Hepatocyte (in vitro differentiated cells): ENCODE measurements at regions not wholly inside any gene's neighbourhood (a gene's known extent, or its start where the extent isn't known, plus 50 kb on each side); places are given as distances from the start of the nearest gene placed in this dataset.
"Not testable (repeated sequence)": the region's sequence is repeated elsewhere in the genome, so short reads cannot be mapped to it uniquely, and the experiment has no call there.

ENCODE experiments used
- DNase-seq: peaks from one replicate; pipeline ENCODE4 v3.0.0-alpha.2; 2016; ENCODE audit warnings: low spot score
- H2AFZ ChIP-seq: fragments of 200-600 bp; sonication (generic); 2 replicates; pipeline ENCODE4 v1.6.0; 2016; ENCODE audit warnings: antibody characterized with exemption, mild to moderate bottlenecking
- H3K27ac ChIP-seq: fragments of 200-600 bp; sonication (generic); 2 replicates; pipeline ENCODE4 v1.5.1; 2016; ENCODE audit warnings: mild to moderate bottlenecking
- H3K27me3 ChIP-seq: fragments of 200-600 bp; sonication (generic); 2 replicates; pipeline ENCODE4 v1.6.1; 2016
- H3K36me3 ChIP-seq: fragments of 200-600 bp; sonication (generic); replicated peaks from 2 replicates; pipeline ENCODE4 v1.5.1; 2016; ENCODE audit warnings: low read depth; ENCODE audit not compliant: insufficient read depth
- H3K4me1 ChIP-seq: fragments of 200-600 bp; sonication (generic); 2 replicates; pipeline ENCODE4 v1.5.1; 2016; ENCODE audit warnings: mild to moderate bottlenecking, moderate library complexity; ENCODE audit not compliant: insufficient read depth
- H3K4me2 ChIP-seq: fragments of 200-600 bp; sonication (generic); 2 replicates; pipeline ENCODE4 v1.6.0; 2016
- H3K4me3 ChIP-seq: fragments of 200-600 bp; sonication (generic); 2 replicates; pipeline ENCODE4 v1.5.1; 2016; ENCODE audit warnings: mild to moderate bottlenecking
- H3K79me2 ChIP-seq: fragments of 200-600 bp; sonication (generic); 2 replicates; pipeline ENCODE4 v1.6.0; 2017; ENCODE audit warnings: mild to moderate bottlenecking
- H3K9me2 ChIP-seq: fragments of 200-600 bp; sonication (generic); replicated peaks from 2 replicates; pipeline ENCODE4 v1.6.0; 2017; ENCODE audit warnings: mild to moderate bottlenecking; ENCODE audit not compliant: insufficient read depth
- H3K9me3 ChIP-seq: fragments of 200-600 bp; sonication (generic); 2 replicates; pipeline ENCODE4 v1.5.1; 2016; ENCODE audit warnings: low read depth, mild to moderate bottlenecking
- H4K20me1 ChIP-seq: fragments of 200-600 bp; sonication (generic); 2 replicates; pipeline ENCODE4 v1.6.0; 2016; ENCODE audit warnings: mild to moderate bottlenecking; ENCODE audit not compliant: insufficient read depth, poor library complexity, severe bottlenecking
- CTCF ChIP-seq: fragments of 200-600 bp; sonication (generic); IDR thresholded peaks from 2 replicates; pipeline ENCODE4 v1.5.1; 2016; ENCODE audit warnings: antibody characterized with exemption, mild to moderate bottlenecking; ENCODE audit not compliant: poor library complexity
- EZH2 ChIP-seq: fragments of 200-600 bp; sonication (generic); IDR thresholded peaks from 2 replicates; pipeline ENCODE4 v1.6.1; 2016; ENCODE audit warnings: antibody characterized with exemption, mild to moderate bottlenecking, borderline replicate concordance
- EZH2phosphoT487 ChIP-seq: fragments of 200-600 bp; sonication (generic); IDR thresholded peaks from one replicate; pipeline ENCODE4 v1.6.1; 2018; ENCODE audit warnings: antibody characterized with exemption, mild to moderate bottlenecking, low read depth, moderate library complexity; ENCODE audit not compliant: unreplicated experiment, severe bottlenecking
- WGBS: methylation state at CpG from one replicate; pipeline ENCODE4 v1.1.6; 2016; ENCODE audit warnings: low lambda C conversion rate; ENCODE audit errors: missing lambda C conversion rate; 5-methylcytosine and 5-hydroxymethylcytosine counted together

- no peak for TF ChIP-seq EZH2phosphoT487
- no peak for TF ChIP-seq EZH2
- no peak for TF ChIP-seq CTCF
- Histone ChIP-seq H2AFZ (no peak overlapping the region), H3K4me3 (no peak overlapping the region), H3K4me1 (peaks cover 7% of the 10 kb centered on the region), H4K20me1 (no peaks in the 10 kb centered on the region), H3K9me2 (no peaks in the 10 kb centered on the region), H3K4me2 (no peak overlapping the region), H3K27me3 (no peaks in the 10 kb centered on the region), H3K36me3 (no peaks in the 10 kb centered on the region), H3K9me3 (no peaks in the 10 kb centered on the region), H3K27ac (no peak overlapping the region), H3K79me2 (no peaks in the 10 kb centered on the region)
- no peak for DNase-seq
- WGBS: 63% methylated on average over 2 of the region's 2 CpGs
Measured at GRCh38 chr5:124494540-124495116, 251.8 kb downstream of the ZNF608 start.

GRCh38 chr5:124492444-124493224, 253.8 kb downstream of the ZNF608 start:
- WGBS: 90% methylated on average over 12 of the region's 13 CpGs
- no peak for TF ChIP-seq CTCF
- TF ChIP-seq EZH2: no peak
- no peak for TF ChIP-seq EZH2phosphoT487
- H3K36me3 ChIP-seq: no peaks in the 10 kb centered on the region
- peaks cover 7% of the 10 kb centered on the region for H3K4me1 ChIP-seq
- no peak overlapping the region for H3K27ac ChIP-seq
- H4K20me1 ChIP-seq: no peaks in the 10 kb centered on the region
- H3K9me2 ChIP-seq: no peaks in the 10 kb centered on the region
- no peaks in the 10 kb centered on the region for H3K27me3 ChIP-seq
- H3K79me2 ChIP-seq: no peaks in the 10 kb centered on the region
- no peak overlapping the region for H3K4me2 ChIP-seq
- no peaks in the 10 kb centered on the region for H3K9me3 ChIP-seq
- H3K4me3 ChIP-seq: no peak overlapping the region
- DNase-seq: no peak
- no peak overlapping the region for H2AFZ ChIP-seq

DNA sequence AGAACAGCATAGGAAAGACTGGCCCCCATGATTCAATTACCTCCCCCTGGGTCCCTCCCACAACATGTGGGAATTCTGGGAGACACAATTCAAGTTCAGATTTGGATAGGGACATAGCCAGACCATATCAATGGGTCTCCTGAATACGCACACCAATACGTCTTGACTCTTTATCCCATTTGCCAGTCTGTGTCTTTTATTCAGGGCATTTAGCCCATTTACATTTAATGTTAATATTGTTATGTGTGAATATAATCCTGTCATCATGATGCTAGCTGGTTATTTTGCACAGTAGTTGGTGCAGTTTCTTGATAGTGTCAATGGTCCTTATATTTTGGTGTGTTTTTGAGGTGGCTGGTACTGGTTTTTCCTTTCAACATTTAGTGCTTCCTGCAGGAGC, 256.1 kb downstream of the ZNF608 start:
- WGBS: 94% methylated on average over 2 of the region's 2 CpGs
- H3K4me2 ChIP-seq, H2AFZ ChIP-seq, H3K79me2 ChIP-seq, H4K20me1 ChIP-seq, H3K27ac ChIP-seq, H3K36me3 ChIP-seq, H3K27me3 ChIP-seq, DNase-seq, H3K4me1 ChIP-seq, H3K9me2 ChIP-seq, H3K4me3 ChIP-seq, H3K9me3 ChIP-seq: not testable (repeated sequence)

GRCh38 chr5:124481419-124481818, 265.0 kb downstream of the ZNF608 start:
- no peak overlapping the region for H3K27ac ChIP-seq
- H3K4me3 ChIP-seq: no peak overlapping the region
- WGBS: 92% methylated on average over 4 of the region's 4 CpGs
- H3K36me3 ChIP-seq: no peaks in the 10 kb centered on the region
- H3K9me2 ChIP-seq: no peaks in the 10 kb centered on the region
- H3K4me2 ChIP-seq: no peak overlapping the region
- DNase-seq: no peak
- no peaks in the 10 kb centered on the region for H3K27me3 ChIP-seq
- no peaks in the 10 kb centered on the region for H3K9me3 ChIP-seq
- H2AFZ ChIP-seq: no peak overlapping the region
- peaks cover 7% of the 10 kb centered on the region for H3K4me1 ChIP-seq
- no peaks in the 10 kb centered on the region for H4K20me1 ChIP-seq
- TF ChIP-seq CTCF (no peak), EZH2 (no peak), EZH2phosphoT487 (no peak)
- no peaks in the 10 kb centered on the region for H3K79me2 ChIP-seq
